K562 (cell line): ENCODE measurements at regions not wholly inside any gene's neighbourhood (a gene's known extent, or its start where the extent isn't known, plus 50 kb on each side); places are given as distances from the start of the nearest gene placed in this dataset.

Source experiments
- ATAC-seq: fragments of 200-7000 bp; cut with Tn5 transposase; 3 replicates; pipeline ENCODE4 v1.9.1; 2020; ENCODE audit warnings: moderate library complexity
- BruUV-seq: library from RNA; stranded (reverse); fragments of 400-500 nt; replicated peaks from 2 replicates; lab custom pipeline; 2021; lab: Mats Ljungman, UMichigan
- CTCF ChIA-PET: fragments of 300-600 bp; formaldehyde crosslinking; extraction: SDS; loops from one replicate; lab custom pipeline; 2021; ENCODE audit warnings: low intra/inter-chr PET ratio; lab: Yijun Ruan, JAX
- POLR2A ChIA-PET: fragments of 300-600, 350-650 bp; sonication (Branson Sonifier 250); formaldehyde crosslinking; extraction: SDS; loops from one replicate; lab custom pipeline; 2021; ENCODE audit warnings: antibody characterized with exemption, inconsistent platforms; lab: Yijun Ruan, JAX
- DNase-seq, 4 experiments: peaks; one replicate each; pipeline versions ENCODE4 v3.0.0 to v3.0.0-alpha.2; 2011 to 2018; ENCODE audit warnings: low spot score in 3 of 4, mixed read lengths in 3 of 4; ENCODE audit errors: extremely low read depth in 1 of 4
- FAIRE-seq: peaks from 2 replicates; lab custom pipeline; 2011; peaks lifted over from hg19 to GRCh38; lab: Jason Lieb, UNC
- H2AFZ ChIP-seq: 2 replicates; pipeline ENCODE4 v1.6.0; 2011; ENCODE audit warnings: low read depth, low read length, control low read depth, inconsistent platforms
- H3K27ac ChIP-seq: fragments of 200-600 bp; 3 replicates; pipeline ENCODE4 v1.8.0; 2011; ENCODE audit warnings: low read depth, mild to moderate bottlenecking, control low read depth, inconsistent platforms, low read length, moderate library complexity, mixed read lengths; ENCODE audit errors: extremely low read depth
- H3K27me3 ChIP-seq, 2 experiments: fragments of 300-600 bp in 1 of 2; 2 replicates in 1 of 2; 3 replicates in 1 of 2; pipeline versions ENCODE4 v1.6.0 to v1.8.0; 2011; ENCODE audit warnings: inconsistent platforms in 2 of 2, low read length in 2 of 2, mild to moderate bottlenecking in 1 of 2, mixed read lengths in 1 of 2, moderate library complexity in 1 of 2; ENCODE audit not compliant: control insufficient read depth in 2 of 2, insufficient read depth in 2 of 2
- H3K36me3 ChIP-seq: fragments of 300-600 bp; 3 replicates; pipeline ENCODE4 v1.8.0; 2011; ENCODE audit warnings: mild to moderate bottlenecking, low read length, inconsistent platforms; ENCODE audit not compliant: control insufficient read depth, insufficient read depth
- H3K4me1 ChIP-seq, 2 experiments: fragments of 200-600 bp in 1 of 2; replicated peaks in 1 of 2; 2 replicates in 1 of 2; 3 replicates in 1 of 2; pipeline versions ENCODE4 v1.5.1 to v1.8.0; 2011; ENCODE audit warnings: inconsistent platforms in 2 of 2, low read length in 2 of 2, mild to moderate bottlenecking in 1 of 2, mixed read lengths in 1 of 2, moderate library complexity in 1 of 2; ENCODE audit not compliant: control insufficient read depth in 2 of 2, insufficient read depth in 2 of 2
- H3K4me2 ChIP-seq: 2 replicates; pipeline ENCODE4 v1.6.1; 2011; ENCODE audit warnings: low read length, control low read depth, inconsistent platforms, mixed read lengths; ENCODE audit not compliant: insufficient read depth
- H3K4me3 ChIP-seq: fragments of 200-600 bp; sonication (generic), shearing (Covaris generic); 2 replicates; pipeline ENCODE4 v1.5.1; 2016; ENCODE audit warnings: control low read depth, inconsistent platforms
- H3K79me2 ChIP-seq: fragments of 200-600 bp; 3 replicates; pipeline ENCODE4 v1.8.0; 2011; ENCODE audit warnings: low read length, inconsistent platforms; ENCODE audit not compliant: control insufficient read depth, insufficient read depth
- H3K9ac ChIP-seq, 2 experiments: 2 replicates each; pipeline versions ENCODE4 v1.6.0 to v1.6.1; 2011; ENCODE audit warnings: low read depth in 2 of 2, low read length in 2 of 2, control low read depth in 1 of 2, inconsistent platforms in 1 of 2, mild to moderate bottlenecking in 1 of 2, mixed read lengths in 1 of 2; ENCODE audit not compliant: insufficient read depth in 1 of 2
- H3K9me1 ChIP-seq: one replicate; pipeline ENCODE4 v1.6.0; 2011; ENCODE audit warnings: inconsistent platforms, mild to moderate bottlenecking, low read length, moderate library complexity; ENCODE audit not compliant: control insufficient read depth, insufficient read depth
- H3K9me3 ChIP-seq: replicated peaks from 2 replicates; pipeline ENCODE4 v1.5.1; 2011; ENCODE audit warnings: low read depth, low read length, inconsistent platforms; ENCODE audit not compliant: control insufficient read depth, insufficient read depth
- H4K20me1 ChIP-seq: replicated peaks from 2 replicates; pipeline ENCODE4 v1.6.1; 2011; ENCODE audit warnings: low read length, inconsistent platforms, mixed read lengths; ENCODE audit not compliant: control insufficient read depth, insufficient read depth
- CEBPB ChIP-seq: fragments of 450-650 bp; IDR thresholded peaks from 2 replicates; pipeline ENCODE4 v1.6.1; 2016; ENCODE audit warnings: missing genetic modification characterization, missing compliant biosample characterization
- HNRNPUL1 ChIP-seq: fragments of 200-400 bp; formaldehyde crosslinking; IDR thresholded peaks from 2 replicates; pipeline ENCODE4 v1.6.1; 2017; ENCODE audit warnings: low read length
- KDM1A ChIP-seq, 2 experiments: fragments of 450-650 bp; IDR thresholded peaks; 2 replicates each; pipeline ENCODE4 v1.6.1; 2016; ENCODE audit warnings: mild to moderate bottlenecking in 2 of 2
- MCM7 ChIP-seq, 2 experiments: fragments of 450-650 bp; IDR thresholded peaks; 2 replicates each; pipeline ENCODE4 v1.6.1; 2016 to 2018
- MIER1 ChIP-seq: fragments of 450-650 bp; IDR thresholded peaks from 2 replicates; pipeline ENCODE4 v1.6.1; 2016; ENCODE audit warnings: antibody characterized with exemption, mild to moderate bottlenecking, low read depth
- NRF1 ChIP-seq, 2 experiments: fragments of 450-650 bp; IDR thresholded peaks in 1 of 2; conservative IDR thresholded peaks in 1 of 2; 2 replicates each; pipeline ENCODE4 v1.6.1; 2014; ENCODE audit warnings: mild to moderate bottlenecking in 2 of 2
- SMARCB1 ChIP-seq: IDR thresholded peaks from 2 replicates; pipeline ENCODE4 v1.6.1; 2011; ENCODE audit warnings: improper control_type of control experiment, low read depth; ENCODE audit not compliant: insufficient read length
- SMARCE1 ChIP-seq: fragments of 450-650 bp; IDR thresholded peaks from 2 replicates; pipeline ENCODE4 v1.7.1; 2016; ENCODE audit warnings: mild to moderate bottlenecking
- SREBF2 ChIP-seq: sonication (generic); formaldehyde crosslinking; IDR thresholded peaks from 2 replicates; pipeline ENCODE4 v1.4.0; 2020; ENCODE audit warnings: mild to moderate bottlenecking, missing genetic modification reagents
- TAF9B ChIP-seq: fragments of 450-650 bp; IDR thresholded peaks from 2 replicates; pipeline ENCODE4 v1.6.1; 2018; ENCODE audit warnings: mild to moderate bottlenecking; ENCODE audit not compliant: partially characterized antibody
- ZNF384 ChIP-seq: IDR thresholded peaks from 2 replicates; pipeline ENCODE4 v1.6.1; 2012; ENCODE audit warnings: low read depth, low read length, improper control_type of control experiment
- ZNF561 ChIP-seq: fragments of 450-650 bp; formaldehyde crosslinking; conservative IDR thresholded peaks from 2 replicates; pipeline ENCODE4 v1.4.0; 2020; ENCODE audit warnings: mild to moderate bottlenecking, moderate library complexity
- ZNF79 ChIP-seq: fragments of 250-450 bp; sonication (Bioruptor Pico); IDR thresholded peaks from 2 replicates; pipeline ENCODE4 v1.4.0; 2020; ENCODE audit warnings: low read depth, mild to moderate bottlenecking, moderate library complexity
- WGBS: fragments of 100-300 bp; shearing (Covaris generic); methylation state at CpG from one replicate; pipeline ENCODE4 v1.1.6; 2016; ENCODE audit warnings: low coverage, mixed read lengths; ENCODE audit not compliant: insufficient coverage; ENCODE audit errors: missing lambda C conversion rate; 5-methylcytosine and 5-hydroxymethylcytosine counted together
- in situ Hi-C: fragments of 300-500 bp; cut with MboI; formaldehyde crosslinking; loops from 4 replicates; pipeline ENCODE4 v1.15.0; 2018; ENCODE audit warnings: inconsistent platforms, mixed read lengths
- intact Hi-C: fragments of 100-400 bp; cut with micrococcal nuclease; formaldehyde crosslinking; loops from 2 replicates; pipeline ENCODE4 v1.14.2; 2022
- TF ChIP-seq, protein P1 (sequence below): fragments of 250-450 bp; sonication (Bioruptor Pico); IDR thresholded peaks from 2 replicates; pipeline ENCODE4 v1.4.0; 2020; ENCODE audit warnings: mild to moderate bottlenecking

GRCh38 chr6:25032934-25033333 is 97.2 kb upstream of the RIPOR2 start:
- in situ Hi-C loops (no loop called here), intact Hi-C loops (no loop called here)
- ATAC-seq, result no peak
- Histone ChIP-seq H3K27ac (no peak overlapping the region), H3K36me3 (no peaks in the 10 kb centered on the region), H3K4me3 (no peak overlapping the region), H3K4me1 (peaks cover 7 to 18% of the 10 kb centered on the region in 2 experiments; a peak in 3 of 5 replicates), H3K9me3 (no peaks in the 10 kb centered on the region), H3K27me3 (peaks cover 2 to 22% of the 10 kb centered on the region in 2 experiments; a peak in 4 of 5 replicates), H3K79me2 (no peaks in the 10 kb centered on the region), H3K4me2 (no peak overlapping the region), H2AFZ (no peak overlapping the region), H3K9ac (no peak overlapping the region), H4K20me1 (no peaks in the 10 kb centered on the region), H3K9me1 (no peaks in the 10 kb centered on the region)
- WGBS, result 13% methylated on average over 8 of the region's 8 CpGs
- no peak for DNase-seq
- ChIA-PET POLR2A (interaction anchor here (0.7 kb wide), 1 partner anchor 21 kb away, joined by 3 read pairs; no protein-coding TSS in a partner anchor), CTCF (no interaction called here)
- no peak for TF ChIP-seq ZNF384
- no peak for TF ChIP-seq MCM7 (IDR thresholded peaks at IDR 0.05)
- TF ChIP-seq HNRNPUL1, result no peak
- no peak for TF ChIP-seq ZNF561
- TF ChIP-seq MIER1, result no peak
- TF ChIP-seq SMARCE1, result no peak
- TF ChIP-seq TAF9B, result no peak
- TF ChIP-seq KDM1A (IDR thresholded peaks at IDR 0.05), result no peak
- TF ChIP-seq NRF1 (conservative IDR thresholded peaks at IDR 0.05 in 1 of 2, IDR thresholded peaks at IDR 0.05 in 1 of 2), result no peak
- no peak for TF ChIP-seq CEBPB (tag)
- TF ChIP-seq SMARCB1, result no peak
- no peak for TF ChIP-seq ZNF79 (CRISPR knock-in tag)
- no peak for TF ChIP-seq SREBF2 (CRISPR knock-in tag)
- TF ChIP-seq, protein P1, sequence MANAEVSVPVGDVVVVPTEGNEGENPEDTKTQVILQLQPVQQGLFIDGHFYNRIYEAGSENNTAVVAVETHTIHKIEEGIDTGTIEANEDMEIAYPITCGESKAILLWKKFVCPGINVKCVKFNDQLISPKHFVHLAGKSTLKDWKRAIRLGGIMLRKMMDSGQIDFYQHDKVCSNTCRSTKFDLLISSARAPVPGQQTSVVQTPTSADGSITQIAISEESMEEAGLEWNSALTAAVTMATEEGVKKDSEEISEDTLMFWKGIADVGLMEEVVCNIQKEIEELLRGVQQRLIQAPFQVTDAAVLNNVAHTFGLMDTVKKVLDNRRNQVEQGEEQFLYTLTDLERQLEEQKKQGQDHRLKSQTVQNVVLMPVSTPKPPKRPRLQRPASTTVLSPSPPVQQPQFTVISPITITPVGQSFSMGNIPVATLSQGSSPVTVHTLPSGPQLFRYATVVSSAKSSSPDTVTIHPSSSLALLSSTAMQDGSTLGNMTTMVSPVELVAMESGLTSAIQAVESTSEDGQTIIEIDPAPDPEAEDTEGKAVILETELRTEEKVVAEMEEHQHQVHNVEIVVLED (CRISPR knock-in tag), result no peak
- BruUV-seq, result no TSS peak
- FAIRE-seq, result no peak
